ENCODE measurements at regions not wholly inside any gene's neighbourhood (a gene's known extent, or its start where the extent isn't known, plus 50 kb on each side); places are given as distances from the start of the nearest gene placed in this dataset.

DNA sequence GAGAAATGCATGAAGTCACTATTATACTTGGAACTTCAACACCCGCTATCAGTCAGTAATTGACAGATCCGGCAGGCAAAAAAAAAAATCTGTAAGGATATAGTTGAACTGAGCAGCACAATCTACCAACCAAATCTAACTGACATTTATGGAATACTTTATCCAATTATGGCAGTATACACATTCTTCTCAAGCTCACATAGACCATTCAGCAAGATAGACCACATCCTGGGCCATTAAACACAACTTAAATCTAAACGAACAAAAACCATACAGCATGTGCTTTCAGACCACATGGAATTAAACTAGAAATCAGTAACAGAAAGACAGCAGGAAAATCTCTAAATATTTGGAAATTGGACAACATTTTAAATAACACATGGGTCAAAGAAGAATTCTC lies 112.7 kb downstream of the MPP7 start:
- H3K27ac ChIP-seq (ENCODE audit: low read length), result no peak overlapping the region

GRCh38 chr10:28188526-28188925 lies 114.3 kb downstream of the MPP7 start:
- Histone ChIP-seq H3K36me3 (replicated peaks; ENCODE audit: insufficient read depth, low read length) (no peaks in the 10 kb centered on the region), H3K9me2 (replicated peaks; ENCODE audit: insufficient read depth, low read length) (no peaks in the 10 kb centered on the region), H3K27me3 (replicated peaks; ENCODE audit: insufficient read depth, low read length) (no peaks in the 10 kb centered on the region), H3K4me1 (ENCODE audit: low read length) (no peaks in the 10 kb centered on the region), H3F3A (ENCODE audit: insufficient read depth, low read length) (no peaks in the 10 kb centered on the region), H3K9ac (ENCODE audit: low read length) (no peak overlapping the region), H3K4me2 (ENCODE audit: low read depth, low read length) (no peak overlapping the region), H3K4me3 (ENCODE audit: low read length) (no peak overlapping the region), H4K20me1 (ENCODE audit: insufficient read depth, low read length) (no peaks in the 10 kb centered on the region), H3K79me2 (ENCODE audit: low read length) (no peaks in the 10 kb centered on the region), H2AFZ (ENCODE audit: low read length) (no peak overlapping the region), H3K27ac (ENCODE audit: low read length) (no peak overlapping the region), H3K9me3 (replicated peaks; ENCODE audit: insufficient read depth, low read length) (no peaks in the 10 kb centered on the region)
- TF ChIP-seq EZH2 (optimal IDR thresholded peaks at IDR 0.05; ENCODE audit: low read depth, low read length) (no peak), EZH2phosphoT487 (IDR thresholded peaks at IDR 0.05; ENCODE audit: low read length) (no peak)
- TF ChIP-seq, protein P1, sequence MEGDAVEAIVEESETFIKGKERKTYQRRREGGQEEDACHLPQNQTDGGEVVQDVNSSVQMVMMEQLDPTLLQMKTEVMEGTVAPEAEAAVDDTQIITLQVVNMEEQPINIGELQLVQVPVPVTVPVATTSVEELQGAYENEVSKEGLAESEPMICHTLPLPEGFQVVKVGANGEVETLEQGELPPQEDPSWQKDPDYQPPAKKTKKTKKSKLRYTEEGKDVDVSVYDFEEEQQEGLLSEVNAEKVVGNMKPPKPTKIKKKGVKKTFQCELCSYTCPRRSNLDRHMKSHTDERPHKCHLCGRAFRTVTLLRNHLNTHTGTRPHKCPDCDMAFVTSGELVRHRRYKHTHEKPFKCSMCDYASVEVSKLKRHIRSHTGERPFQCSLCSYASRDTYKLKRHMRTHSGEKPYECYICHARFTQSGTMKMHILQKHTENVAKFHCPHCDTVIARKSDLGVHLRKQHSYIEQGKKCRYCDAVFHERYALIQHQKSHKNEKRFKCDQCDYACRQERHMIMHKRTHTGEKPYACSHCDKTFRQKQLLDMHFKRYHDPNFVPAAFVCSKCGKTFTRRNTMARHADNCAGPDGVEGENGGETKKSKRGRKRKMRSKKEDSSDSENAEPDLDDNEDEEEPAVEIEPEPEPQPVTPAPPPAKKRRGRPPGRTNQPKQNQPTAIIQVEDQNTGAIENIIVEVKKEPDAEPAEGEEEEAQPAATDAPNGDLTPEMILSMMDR (IDR thresholded peaks at IDR 0.05; ENCODE audit: low read length), result no peak
- DNase-seq, result no peak

More for the DNA sequence above, 112.7 kb downstream of the MPP7 start:
- Histone ChIP-seq H3F3A (ENCODE audit: insufficient read depth, low read length) (no peaks in the 10 kb centered on the region), H3K79me2 (ENCODE audit: low read length) (no peaks in the 10 kb centered on the region), H4K20me1 (ENCODE audit: insufficient read depth, low read length) (no peaks in the 10 kb centered on the region), H3K9ac (ENCODE audit: low read length) (no peak overlapping the region), H3K9me2 (replicated peaks; ENCODE audit: insufficient read depth, low read length) (no peaks in the 10 kb centered on the region), H3K4me1 (ENCODE audit: low read length) (no peaks in the 10 kb centered on the region), H2AFZ (ENCODE audit: low read length) (no peak overlapping the region), H3K4me2 (ENCODE audit: low read depth, low read length) (no peak overlapping the region), H3K36me3 (replicated peaks; ENCODE audit: insufficient read depth, low read length) (no peaks in the 10 kb centered on the region), H3K27me3 (replicated peaks; ENCODE audit: insufficient read depth, low read length) (no peaks in the 10 kb centered on the region), H3K9me3 (replicated peaks; ENCODE audit: insufficient read depth, low read length) (no peaks in the 10 kb centered on the region), H3K4me3 (ENCODE audit: low read length) (no peak overlapping the region)
- no peak for DNase-seq
- TF ChIP-seq, protein P1 (IDR thresholded peaks at IDR 0.05; ENCODE audit: low read length), result no peak
- TF ChIP-seq EZH2 (optimal IDR thresholded peaks at IDR 0.05; ENCODE audit: low read depth, low read length), result no peak

- no peaks in the 10 kb centered on the region for H3K36me3 ChIP-seq (replicated peaks; ENCODE audit: insufficient read depth, low read length)
- no peak overlapping the region for H3K9ac ChIP-seq (ENCODE audit: low read length)
- no peak overlapping the region for H3K4me2 ChIP-seq (ENCODE audit: low read depth, low read length)
- no peaks in the 10 kb centered on the region for H3F3A ChIP-seq (ENCODE audit: insufficient read depth, low read length)
- no peaks in the 10 kb centered on the region for H3K9me2 ChIP-seq (replicated peaks; ENCODE audit: insufficient read depth, low read length)
- H2AFZ ChIP-seq (ENCODE audit: low read length), result no peak overlapping the region
- no peaks in the 10 kb centered on the region for H3K79me2 ChIP-seq (ENCODE audit: low read length)
- H3K4me1 ChIP-seq (ENCODE audit: low read length), result no peaks in the 10 kb centered on the region
- no peaks in the 10 kb centered on the region for H3K27me3 ChIP-seq (replicated peaks; ENCODE audit: insufficient read depth, low read length)
- H3K27ac ChIP-seq (ENCODE audit: low read length), result no peak overlapping the region
- H3K4me3 ChIP-seq (ENCODE audit: low read length), result no peak overlapping the region
- TF ChIP-seq, protein P1 (IDR thresholded peaks at IDR 0.05; ENCODE audit: low read length), result no peak
- no peak for TF ChIP-seq EZH2phosphoT487 (IDR thresholded peaks at IDR 0.05; ENCODE audit: low read length)
- no peaks in the 10 kb centered on the region for H3K9me3 ChIP-seq (replicated peaks; ENCODE audit: insufficient read depth, low read length)
- DNase-seq, result no peak
- no peaks in the 10 kb centered on the region for H4K20me1 ChIP-seq (ENCODE audit: insufficient read depth, low read length)
Observed at GRCh38 chr10:28186887-28187578, 115.8 kb downstream of the MPP7 start.

Measured in MM.1S (cell line).